ENCODE measurements at regions not wholly inside any gene's neighbourhood (a gene's known extent, or its start where the extent isn't known, plus 50 kb on each side); places are given as distances from the start of the nearest gene placed in this dataset.

GRCh38 chr1:30241681-30242080, 481.7 kb downstream of the MATN1 start:
- ATAC-seq (no peak), FAIRE-seq (no peak), DNase-seq (ENCODE audit: low read depth, low spot score) (no peak)
- Histone ChIP-seq H3K4me2 (ENCODE audit: control insufficient read depth, insufficient read depth) (no peak overlapping the region), H4K20me1 (ENCODE audit: control insufficient read depth, insufficient read depth) (no peaks in the 10 kb centered on the region), H3K27ac (ENCODE audit: control insufficient read depth, insufficient read depth) (no peak overlapping the region), H3K9me3 (replicated peaks; ENCODE audit: control insufficient read depth, insufficient read depth, low read length) (no peaks in the 10 kb centered on the region), H3K27me3 (replicated peaks in 1 of 2; ENCODE audit: control insufficient read depth in 2 of 2, insufficient read depth in 2 of 2, low read length in 1 of 2) (peaks cover 0 to 2% of the 10 kb centered on the region in 2 experiments; a peak in 3 of 4 replicates), H3K9ac (ENCODE audit: control insufficient read depth, insufficient read depth, low read length) (no peak overlapping the region), H2AFZ (ENCODE audit: control insufficient read depth, low read depth, low read length) (no peak overlapping the region), H3K79me2 (ENCODE audit: control insufficient read depth, insufficient read depth, low read length) (no peaks in the 10 kb centered on the region), H3K4me3 (no peak overlapping the region), H3K36me3 (ENCODE audit: control insufficient read depth in 2 of 2, insufficient read depth in 2 of 2, low read length in 1 of 2) (no peaks in the 10 kb centered on the region), H3K4me1 (ENCODE audit: control insufficient read depth, insufficient read depth, low read length) (no peaks in the 10 kb centered on the region)
- intact Hi-C loops (cut with micrococcal nuclease; ENCODE audit: unreplicated experiment) (no loop called here), in situ Hi-C loops (cut with MboI) (no loop called here)
- ChIA-PET SMC1A (ENCODE audit: uncharacterized antibody, unreplicated experiment) (interaction anchor here (0.7 kb wide), 1 partner anchor 116 kb away, joined by 3 read pairs; no protein-coding TSS in a partner anchor), RAD21 (ENCODE audit: unreplicated experiment) (no interaction called here), CTCF (no interaction called here), POLR2A (no interaction called here)
- WGBS (ENCODE audit: insufficient coverage, insufficient replicate concordance, low lambda C conversion rate, missing lambda C conversion rate) = 12% methylated on average over 3 of the region's 3 CpGs
- no peak for TF ChIP-seq ATF2 (IDR thresholded peaks at IDR 0.05; ENCODE audit: low read length)
- TF ChIP-seq BCL11A (IDR thresholded peaks at IDR 0.05; ENCODE audit: low read depth, low read length) = no peak
- no peak for TF ChIP-seq SREBF1 (IDR thresholded peaks at IDR 0.05; ENCODE audit: low read length)
- no peak for TF ChIP-seq RCOR1 (conservative IDR thresholded peaks at IDR 0.05; ENCODE audit: low read depth, low read length)
- TF ChIP-seq TARDBP (IDR thresholded peaks at IDR 0.05; ENCODE audit: borderline replicate concordance) = no peak
- no peak for TF ChIP-seq ZZZ3 (IDR thresholded peaks at IDR 0.05; ENCODE audit: control insufficient read depth, insufficient read length, low read depth)
- TF ChIP-seq TBL1XR1 (IDR thresholded peaks at IDR 0.05; ENCODE audit: low read depth, low read length) = no peak
- TF ChIP-seq SP1 (IDR thresholded peaks at IDR 0.05; ENCODE audit: low read depth, low read length) = no peak
- BruUV-seq (replicated peaks) = no TSS peak

GRCh38 chr1:30234091-30234490, 489.3 kb downstream of the MATN1 start:
- POLR2A ChIA-PET = no interaction called here
- no peak overlapping the region for H2AFZ ChIP-seq (ENCODE audit: control insufficient read depth, low read depth, low read length)
- WGBS (ENCODE audit: insufficient coverage, insufficient replicate concordance, low lambda C conversion rate, missing lambda C conversion rate) = 39% methylated on average over 7 of the region's 7 CpGs
- DNase-seq (ENCODE audit: low read depth, low spot score) (no peak), FAIRE-seq (no peak), ATAC-seq (no peak)
- TF ChIP-seq FOS (IDR thresholded peaks at IDR 0.05; ENCODE audit: borderline replicate concordance, extremely low read depth, insufficient read length) (no peak), NBN (IDR thresholded peaks at IDR 0.05) (no peak), RFX5 (IDR thresholded peaks at IDR 0.05; ENCODE audit: low read depth, low read length) (no peak), NR2C1 (IDR thresholded peaks at IDR 0.05) (no peak), NFYB (IDR thresholded peaks at IDR 0.05; ENCODE audit: insufficient read depth, low read depth, low read length) (no peak), PAX8 (IDR thresholded peaks at IDR 0.05) (no peak), SIX5 (IDR thresholded peaks at IDR 0.05; ENCODE audit: low read depth, low read length, severe bottlenecking) (no peak), SUZ12 (IDR thresholded peaks at IDR 0.05; ENCODE audit: unreplicated experiment) (no peak), ZBTB33 (IDR thresholded peaks at IDR 0.05) (no peak)
- H3K4me2 ChIP-seq (ENCODE audit: control insufficient read depth, insufficient read depth) = no peak overlapping the region
- H4K20me1 ChIP-seq (ENCODE audit: control insufficient read depth, insufficient read depth) = no peaks in the 10 kb centered on the region
- H3K4me1 ChIP-seq (ENCODE audit: control insufficient read depth, insufficient read depth, low read length) = no peaks in the 10 kb centered on the region
- SMC1A ChIA-PET (ENCODE audit: uncharacterized antibody, unreplicated experiment) = interaction anchor here (0.7 kb wide), 1 partner anchor 671 kb away, joined by 3 read pairs; no protein-coding TSS in a partner anchor
- H3K4me3 ChIP-seq = no peak overlapping the region
- H3K36me3 ChIP-seq (ENCODE audit: control insufficient read depth in 2 of 2, insufficient read depth in 2 of 2, low read length in 1 of 2) = no peaks in the 10 kb centered on the region
- H3K27me3 ChIP-seq (replicated peaks in 1 of 2; ENCODE audit: control insufficient read depth in 2 of 2, insufficient read depth in 2 of 2, low read length in 1 of 2) = no peaks in the 10 kb centered on the region; a peak in 1 of 4 replicates
- H3K9ac ChIP-seq (ENCODE audit: control insufficient read depth, insufficient read depth, low read length) = no peak overlapping the region
- H3K9me3 ChIP-seq (replicated peaks; ENCODE audit: control insufficient read depth, insufficient read depth, low read length) = no peaks in the 10 kb centered on the region
- in situ Hi-C loops (cut with MboI) = no loop called here
- BruUV-seq (replicated peaks) = no TSS peak
- intact Hi-C loops (cut with micrococcal nuclease; ENCODE audit: unreplicated experiment) = no loop called here
- CTCF ChIA-PET = no interaction called here
- RAD21 ChIA-PET (ENCODE audit: unreplicated experiment) = no interaction called here
- H3K27ac ChIP-seq (ENCODE audit: control insufficient read depth, insufficient read depth) = no peak overlapping the region
- no peaks in the 10 kb centered on the region for H3K79me2 ChIP-seq (ENCODE audit: control insufficient read depth, insufficient read depth, low read length)
